Glomerular visceral epithelial cell (primary cell): ENCODE measurements at regions not wholly inside any gene's neighbourhood (a gene's known extent, or its start where the extent isn't known, plus 50 kb on each side); places are given as distances from the start of the nearest gene placed in this dataset.

Experiments used
- DNase-seq: peaks from one replicate; pipeline ENCODE4 v3.0.0-alpha.2; 2016; ENCODE audit errors: extremely low spot score

DNA sequence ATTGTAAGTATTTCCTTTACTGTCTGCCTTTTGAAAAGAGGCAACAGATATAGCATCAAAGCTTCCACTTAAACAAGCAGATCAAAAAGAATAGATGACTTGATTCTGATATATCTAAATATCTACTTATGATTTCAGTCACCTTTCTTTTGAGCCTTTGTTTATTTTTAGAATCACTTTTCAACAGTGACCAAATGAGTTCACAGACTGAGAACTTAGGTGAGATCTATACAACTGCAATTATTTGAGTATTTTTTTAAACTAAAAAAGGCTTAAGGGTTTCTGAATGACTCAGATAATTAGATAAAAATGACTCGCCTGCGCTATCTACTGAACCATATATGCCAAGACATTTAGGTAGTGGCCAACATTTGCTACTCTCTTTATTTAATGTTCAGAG, 166.7 kb upstream of the KCNIP4 start:
- DNase-seq: no peak

- DNase-seq: no peak
Observed at GRCh38 chr4:22103768-22104167, 155.2 kb upstream of the KCNIP4 start.

GRCh38 chr4:22099896-22100295, 151.3 kb upstream of the KCNIP4 start:
- DNase-seq: peak; percentile 53

DNA sequence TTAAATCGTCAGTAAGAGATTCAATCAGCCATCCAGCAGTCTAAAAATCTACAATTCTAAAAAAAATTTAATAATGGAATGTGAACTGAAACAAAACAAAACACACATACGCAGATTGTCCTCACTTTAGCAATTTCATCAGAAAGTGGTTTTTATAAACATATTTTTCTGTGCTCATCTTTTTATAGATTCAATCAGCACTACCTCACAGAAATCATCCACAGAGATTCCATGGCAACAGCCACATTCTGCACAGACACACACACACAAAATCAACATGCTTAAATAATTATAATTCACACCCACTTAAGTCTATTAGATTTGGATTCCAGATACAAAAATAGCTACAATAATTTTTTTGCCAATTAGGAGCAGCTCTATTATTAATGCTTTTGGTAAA, 149.0 kb upstream of the KCNIP4 start:
- no peak for DNase-seq

- no peak for DNase-seq
Observed at GRCh38 chr4:22094217-22094616, 145.6 kb upstream of the KCNIP4 start.

DNA sequence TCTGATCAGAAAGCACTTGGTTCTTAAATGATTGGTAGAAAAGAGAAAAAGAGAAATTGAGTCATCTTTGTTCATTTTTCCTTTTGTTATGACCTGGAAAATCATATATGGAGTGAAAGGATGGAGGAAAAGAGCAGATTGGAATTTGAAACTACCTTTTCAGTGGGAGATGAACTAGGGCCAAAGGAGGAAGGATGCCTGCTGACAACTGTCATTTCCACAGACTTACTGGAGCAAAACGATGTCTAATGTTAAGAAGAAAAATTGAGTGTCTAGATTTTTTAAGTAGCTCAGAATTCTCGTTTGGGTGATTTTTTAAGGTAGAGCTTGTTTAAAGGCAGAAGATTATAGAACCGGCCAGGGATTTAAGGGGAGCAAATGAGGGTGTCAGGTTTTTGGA, 144.6 kb upstream of the KCNIP4 start:
- no peak for DNase-seq

GRCh38 chr4:22091906-22092305, 143.3 kb upstream of the KCNIP4 start:
- DNase-seq: no peak

DNA sequence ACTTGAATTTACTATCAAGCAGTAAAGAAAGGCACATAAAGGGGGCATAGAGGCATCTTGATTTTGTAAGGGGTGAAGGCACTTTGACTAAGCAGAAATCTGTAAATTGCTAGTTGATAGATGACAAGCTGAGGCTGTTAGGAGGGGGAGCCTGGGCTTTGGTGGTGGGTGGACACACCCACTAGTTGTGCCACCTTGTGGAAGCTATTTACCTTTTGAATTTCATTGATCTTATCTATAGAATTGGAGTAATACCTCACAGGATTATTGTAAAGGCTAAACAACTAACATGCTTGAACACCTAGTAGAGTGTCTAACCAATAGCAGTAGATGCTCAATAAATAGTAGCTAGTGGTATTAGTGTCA, 142.8 kb upstream of the KCNIP4 start:
- DNase-seq: no peak

- DNase-seq: no peak
Observed at GRCh38 chr4:22090661-22091351, 142.2 kb upstream of the KCNIP4 start.

DNA sequence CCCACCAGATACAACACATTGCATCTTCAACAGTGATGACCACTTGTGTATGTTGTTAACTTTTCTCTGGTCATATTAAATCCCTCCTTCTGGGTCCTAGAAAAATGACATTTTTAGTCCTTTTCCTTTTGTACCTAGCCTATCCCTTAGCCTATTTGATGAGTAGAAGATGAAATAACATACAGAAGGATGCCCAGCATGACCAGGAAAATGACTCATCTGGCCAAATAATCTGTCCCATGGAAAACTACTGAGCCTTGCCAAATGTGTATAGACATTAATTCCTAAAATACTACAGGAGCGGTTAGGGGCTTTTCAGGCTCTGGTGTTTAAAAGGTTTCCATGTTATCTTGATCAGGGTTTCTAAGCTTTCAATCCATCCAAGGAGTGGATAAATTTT, 129.0 kb upstream of the KCNIP4 start:
- DNase-seq: no peak

DNA sequence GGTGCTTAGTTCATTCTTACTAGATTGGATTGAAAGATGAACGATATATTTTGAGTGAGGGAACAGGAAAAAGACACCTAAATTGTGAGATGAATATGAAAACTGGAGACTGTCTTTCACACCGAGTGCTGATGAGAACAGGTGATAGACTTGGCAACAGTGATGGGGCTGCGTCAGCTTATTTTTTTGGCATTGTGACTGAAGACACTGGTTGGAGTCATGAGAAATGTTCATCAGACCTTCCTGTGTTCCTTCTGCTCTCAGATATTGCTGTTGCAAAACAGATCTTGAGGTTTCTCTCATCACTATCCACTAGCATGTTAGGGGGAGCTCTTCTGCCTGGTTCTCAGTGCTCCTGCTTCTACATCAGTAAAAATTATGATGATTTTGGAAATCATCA, 124.2 kb upstream of the KCNIP4 start:
- no peak for DNase-seq

DNA sequence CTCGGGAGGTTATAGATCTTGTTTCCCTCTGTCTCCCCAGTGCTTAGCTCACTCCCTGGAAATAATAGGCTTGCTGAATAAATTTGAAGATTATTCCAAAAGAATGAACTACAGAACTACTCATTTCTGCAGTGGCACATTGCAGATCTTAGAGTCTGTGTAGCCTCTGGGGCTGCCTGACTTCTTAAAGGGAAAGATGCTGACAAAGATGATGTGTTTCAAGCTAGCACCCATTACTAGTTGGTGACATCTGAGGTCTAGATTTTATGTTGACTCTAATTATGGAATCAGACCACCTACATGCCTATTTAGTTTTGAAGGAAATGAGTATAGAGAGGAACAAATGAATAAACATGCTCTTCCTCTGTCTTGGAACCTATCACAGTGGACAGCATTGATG, 123.7 kb upstream of the KCNIP4 start:
- DNase-seq: no peak

- DNase-seq: no peak
Observed at GRCh38 chr4:22071749-22072148, 123.2 kb upstream of the KCNIP4 start.

- no peak for DNase-seq
Observed at GRCh38 chr4:22070256-22070655, 121.7 kb upstream of the KCNIP4 start.

GRCh38 chr4:22063613-22064012, 115.0 kb upstream of the KCNIP4 start:
- no peak for DNase-seq

DNA sequence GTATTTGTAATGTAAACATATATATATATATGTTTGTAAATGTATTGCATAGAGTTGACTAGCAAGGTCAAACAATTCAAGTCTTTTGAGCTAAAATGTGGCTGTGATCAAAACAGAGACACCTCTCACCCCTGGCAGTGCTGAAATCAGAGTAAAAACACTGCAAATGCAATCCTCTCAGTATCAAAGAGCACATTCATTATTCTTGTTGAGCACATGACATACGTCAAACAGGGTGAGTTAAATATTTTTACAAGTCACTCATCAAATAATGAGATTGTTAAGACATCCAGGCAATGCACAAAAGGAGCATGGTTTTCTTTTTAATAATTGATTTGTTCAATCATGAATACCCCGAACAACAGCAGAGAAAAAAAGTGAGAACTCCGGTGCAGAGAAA, 114.1 kb upstream of the KCNIP4 start:
- DNase-seq: no peak

GRCh38 chr4:22055954-22056353, 107.4 kb upstream of the KCNIP4 start:
- DNase-seq: no peak

- DNase-seq: no peak
Observed at GRCh38 chr4:22052076-22052475, 103.5 kb upstream of the KCNIP4 start.

DNA sequence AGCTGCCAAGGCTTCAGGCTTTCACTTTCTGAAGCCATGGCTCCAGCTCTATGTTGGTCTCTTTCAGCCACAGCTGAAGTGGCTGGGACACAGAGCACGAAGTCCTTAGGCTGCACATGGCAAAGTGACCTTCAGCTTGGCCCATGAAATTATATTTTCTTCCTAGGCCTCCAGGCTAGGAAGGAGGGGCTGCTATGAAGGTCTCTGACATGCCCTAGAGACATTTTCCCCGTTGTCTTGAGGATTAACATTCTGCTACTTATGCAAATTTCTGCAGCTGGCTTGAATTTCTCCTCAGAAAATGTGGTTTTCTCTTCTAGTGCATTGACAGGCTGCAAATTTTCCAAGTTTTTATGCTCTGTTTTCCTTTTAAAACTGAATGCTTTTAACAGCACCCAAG, 99.8 kb upstream of the KCNIP4 start:
- no peak for DNase-seq

DNA sequence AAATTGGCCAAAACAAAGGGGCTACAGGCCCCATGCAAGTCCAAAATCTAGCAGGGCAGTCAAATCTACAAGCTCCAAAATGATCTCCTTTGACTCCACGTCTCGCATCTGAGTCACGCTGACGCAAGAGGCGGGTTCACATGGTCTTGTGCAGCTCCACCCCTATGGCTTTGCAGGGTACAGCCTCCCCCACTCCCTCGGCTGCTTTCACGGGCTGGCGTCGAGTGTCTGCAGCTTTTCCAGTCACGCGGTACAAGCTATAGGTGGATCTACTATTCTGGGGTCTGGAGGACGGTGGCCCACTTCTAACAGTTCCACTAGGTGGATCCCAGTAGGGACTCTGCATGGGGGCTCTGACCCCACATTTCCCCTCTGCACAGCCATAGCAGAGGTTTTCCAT, 99.2 kb upstream of the KCNIP4 start:
- no peak for DNase-seq

DNA sequence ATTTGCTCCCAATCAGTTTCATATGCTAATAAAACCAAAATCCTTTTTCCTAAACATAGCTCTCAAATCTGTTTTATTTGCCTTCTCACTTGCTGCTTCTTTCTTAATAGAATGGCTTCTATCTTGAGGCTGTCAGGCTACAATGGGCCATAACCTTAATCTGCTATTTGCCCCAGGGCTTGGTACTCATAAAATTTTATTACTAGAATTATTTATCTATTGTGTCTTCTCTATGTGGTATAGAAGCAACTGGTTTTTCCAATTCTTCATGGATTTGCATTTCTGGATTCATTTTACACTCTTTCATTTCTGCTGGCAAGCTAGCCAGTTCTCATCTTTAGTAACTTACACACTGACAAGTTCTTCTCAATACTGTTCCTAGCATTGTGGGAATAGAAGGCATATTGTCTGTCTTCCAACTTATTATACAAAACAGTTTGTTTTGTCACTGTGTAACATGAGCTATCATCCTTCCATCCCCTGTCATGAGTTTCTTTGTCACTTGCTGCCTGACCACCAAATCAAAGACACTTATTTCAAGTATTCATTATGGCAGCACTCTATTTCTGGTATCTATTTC, 96.6 kb upstream of the KCNIP4 start:
- DNase-seq: no peak

DNA sequence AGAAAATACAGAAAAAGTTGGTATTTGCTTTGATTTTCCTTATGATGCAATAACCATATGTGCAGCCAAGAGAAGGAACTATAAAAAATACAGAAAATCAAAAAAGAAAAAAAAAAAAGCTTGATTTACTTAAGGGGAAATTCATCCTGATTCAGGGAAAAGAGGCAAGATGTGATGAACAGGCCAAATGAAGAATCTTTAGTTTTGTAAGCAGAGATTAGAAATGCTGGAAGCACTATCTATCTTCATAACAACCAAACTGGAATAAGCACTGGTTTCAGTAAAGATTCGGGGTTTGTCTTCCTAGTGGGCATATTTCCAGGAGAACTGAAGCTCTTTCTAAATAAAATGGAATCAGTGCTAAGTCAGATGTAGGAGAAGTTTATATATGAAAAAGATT, 82.9 kb upstream of the KCNIP4 start:
- DNase-seq: no peak

GRCh38 chr4:22030881-22031280, 82.3 kb upstream of the KCNIP4 start:
- DNase-seq: no peak

- DNase-seq: no peak
Observed at GRCh38 chr4:22030307-22030706, 81.7 kb upstream of the KCNIP4 start.
